ENCODE measurements at regions not wholly inside any gene's neighbourhood (a gene's known extent, or its start where the extent isn't known, plus 50 kb on each side); places are given as distances from the start of the nearest gene placed in this dataset.

GRCh38 chr2:182581196-182581935 is 134.7 kb upstream of the DNAJC10 start:
- Mint-ChIP-seq H3K27me3 (no peaks in the 10 kb centered on the region), H3K27ac (no peak overlapping the region), H3K4me1 (no peaks in the 10 kb centered on the region), H3K9me3 (no peaks in the 10 kb centered on the region), H3K4me3 (no peak overlapping the region)
- ATAC-seq (no peak), DNase-seq (no peak)

DNA sequence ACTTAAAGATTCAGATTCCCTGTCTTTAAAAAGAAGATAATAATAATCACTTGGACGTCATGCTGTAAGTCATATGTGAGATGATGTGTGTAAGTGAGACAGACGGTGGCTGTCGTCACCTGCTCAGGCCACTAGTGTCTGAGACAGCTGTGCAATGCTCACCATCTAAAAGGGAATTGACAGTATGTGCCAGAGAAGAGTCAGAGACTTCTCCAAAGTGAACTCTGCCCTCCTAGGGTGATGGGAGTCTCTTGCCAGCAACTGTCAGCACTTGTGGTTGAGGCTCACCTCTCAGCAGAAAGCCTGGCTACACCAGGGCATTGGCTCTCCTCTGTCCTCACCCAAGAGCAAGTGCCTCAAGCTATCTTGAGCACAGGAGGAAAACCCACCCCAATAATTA is 131.6 kb upstream of the DNAJC10 start:
- no peaks in the 10 kb centered on the region for H3K9me3 Mint-ChIP-seq
- no peak overlapping the region for H3K4me3 Mint-ChIP-seq
- DNase-seq (no peak), ATAC-seq (no peak)
- H3K27ac Mint-ChIP-seq = no peak overlapping the region
- H3K27me3 Mint-ChIP-seq = no peaks in the 10 kb centered on the region
- no peaks in the 10 kb centered on the region for H3K4me1 Mint-ChIP-seq

- no peaks in the 10 kb centered on the region for H3K9me3 Mint-ChIP-seq
- no peaks in the 10 kb centered on the region for H3K4me1 Mint-ChIP-seq
- ATAC-seq (no peak), DNase-seq (no peak)
- H3K27me3 Mint-ChIP-seq = no peaks in the 10 kb centered on the region
- no peak overlapping the region for H3K4me3 Mint-ChIP-seq
- H3K27ac Mint-ChIP-seq = no peak overlapping the region
These were observed 131.1 kb upstream of the DNAJC10 start for GRCh38 chr2:182585001-182585400.

GRCh38 chr2:182585430-182585829 is 130.6 kb upstream of the DNAJC10 start:
- H3K27me3 Mint-ChIP-seq = no peaks in the 10 kb centered on the region
- H3K4me1 Mint-ChIP-seq = no peaks in the 10 kb centered on the region
- DNase-seq = no peak
- H3K4me3 Mint-ChIP-seq = no peak overlapping the region
- ATAC-seq = no peak
- H3K9me3 Mint-ChIP-seq = no peaks in the 10 kb centered on the region
- no peak overlapping the region for H3K27ac Mint-ChIP-seq

DNA sequence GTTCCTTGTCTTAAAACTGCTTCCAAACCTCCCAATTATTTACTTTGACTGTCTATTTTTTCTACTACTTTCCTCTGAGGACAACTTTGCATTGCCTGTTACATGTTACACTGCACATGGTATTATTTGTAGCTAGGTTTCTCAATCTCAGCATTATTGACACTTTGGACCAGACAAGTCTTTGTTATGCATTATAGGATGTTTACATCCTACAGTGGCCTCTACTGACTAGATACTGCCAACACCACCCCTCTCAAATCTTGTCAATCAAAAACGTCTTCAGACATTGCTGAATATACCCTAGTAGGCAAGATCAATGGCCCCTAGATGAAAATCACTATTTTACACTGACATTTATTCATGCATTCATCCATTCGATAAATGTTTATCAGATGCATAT is 129.6 kb upstream of the DNAJC10 start:
- no peak for ATAC-seq

GRCh38 chr2:182587831-182588230 is 128.2 kb upstream of the DNAJC10 start:
- Mint-ChIP-seq H3K27me3 (no peaks in the 10 kb centered on the region), H3K4me3 (no peak overlapping the region), H3K4me1 (no peaks in the 10 kb centered on the region), H3K9me3 (no peaks in the 10 kb centered on the region), H3K27ac (no peak overlapping the region)
- ATAC-seq = no peak
- no peak for DNase-seq

More for the DNA sequence above, 129.6 kb upstream of the DNAJC10 start:
- no peak for DNase-seq
- H3K4me3 Mint-ChIP-seq = no peak overlapping the region
- H3K27ac Mint-ChIP-seq = no peak overlapping the region
- H3K9me3 Mint-ChIP-seq = no peaks in the 10 kb centered on the region
- H3K4me1 Mint-ChIP-seq = no peaks in the 10 kb centered on the region
- H3K27me3 Mint-ChIP-seq = no peaks in the 10 kb centered on the region

DNA sequence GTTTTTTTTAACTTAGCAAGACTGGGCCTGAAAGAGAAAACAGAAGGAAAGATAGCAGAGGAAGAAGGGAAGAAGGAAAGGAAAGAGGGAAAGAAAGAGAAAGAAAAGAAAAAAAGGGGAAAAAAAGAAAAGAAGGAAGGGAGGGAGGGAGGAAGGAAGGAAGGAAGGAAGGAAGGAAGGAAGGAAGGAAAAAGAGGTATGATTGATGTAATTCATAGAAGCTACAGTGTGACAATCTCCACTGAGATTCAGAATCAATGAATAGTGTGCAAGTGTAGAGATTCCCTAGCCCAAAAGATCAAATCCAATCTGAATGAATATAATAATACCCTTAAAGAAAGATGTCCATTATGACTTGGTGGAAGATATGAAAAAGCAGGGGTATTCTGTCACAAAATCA is 126.9 kb upstream of the DNAJC10 start:
- no peak overlapping the region for H3K4me3 Mint-ChIP-seq
- ATAC-seq (no peak), DNase-seq (no peak)
- H3K4me1 Mint-ChIP-seq = no peaks in the 10 kb centered on the region
- H3K9me3 Mint-ChIP-seq = no peaks in the 10 kb centered on the region
- H3K27ac Mint-ChIP-seq = no peak overlapping the region
- H3K27me3 Mint-ChIP-seq = no peaks in the 10 kb centered on the region

DNA sequence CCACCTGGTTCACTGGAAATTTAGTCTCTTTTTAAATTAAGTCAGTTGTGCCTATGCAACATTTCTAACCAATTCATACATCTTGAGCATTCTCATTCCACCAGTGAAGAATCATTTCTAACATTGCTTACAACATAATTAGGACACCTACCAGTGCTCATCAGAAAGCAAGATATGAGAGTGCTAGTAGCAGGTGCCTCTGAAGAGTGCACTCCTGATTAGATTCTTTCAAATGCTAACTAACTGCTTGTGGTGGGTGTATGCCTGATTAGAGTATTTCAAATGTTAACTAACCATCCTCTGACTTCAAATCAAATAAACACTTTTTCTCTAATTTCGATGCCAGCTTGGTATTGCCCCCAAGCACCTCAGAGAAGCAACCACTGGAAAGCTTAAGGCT is 124.3 kb upstream of the DNAJC10 start:
- H3K27me3 Mint-ChIP-seq = peaks cover 10% of the 10 kb centered on the region
- no peak overlapping the region for H3K27ac Mint-ChIP-seq
- H3K4me1 Mint-ChIP-seq = no peaks in the 10 kb centered on the region
- H3K9me3 Mint-ChIP-seq = no peaks in the 10 kb centered on the region
- H3K4me3 Mint-ChIP-seq = no peak overlapping the region
- DNase-seq (no peak), ATAC-seq (no peak)

DNA sequence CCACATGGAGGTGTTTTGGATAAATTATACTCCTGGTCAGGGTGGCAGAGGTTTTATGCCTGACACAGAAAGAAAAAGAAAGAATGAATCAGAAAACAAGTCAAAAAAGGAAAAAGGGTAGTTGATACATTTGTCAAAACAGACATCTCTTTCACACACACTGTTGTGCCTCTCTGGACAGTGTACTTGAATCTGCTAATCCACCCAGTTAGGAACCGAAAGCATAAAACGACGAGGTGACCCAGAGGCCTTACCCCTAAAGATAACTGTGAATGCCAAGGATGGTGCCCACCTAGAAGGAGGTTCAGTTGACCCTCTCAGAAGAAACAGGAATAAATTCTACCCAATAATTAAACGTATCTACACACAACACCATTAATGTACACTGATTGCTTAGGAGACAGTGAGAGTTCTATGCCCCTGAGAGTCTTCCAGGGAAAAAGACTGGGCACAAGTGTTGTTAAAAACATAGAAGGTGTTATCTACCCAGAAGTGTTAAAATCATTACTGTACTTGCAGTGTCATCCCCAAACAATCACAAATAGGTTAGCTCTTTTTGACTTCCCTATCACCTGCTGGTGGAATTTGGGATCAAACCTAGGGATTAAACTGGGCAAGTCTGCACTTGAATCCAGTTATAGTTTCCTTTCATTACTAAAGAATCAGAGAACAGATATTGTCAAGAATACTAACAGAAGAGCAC is 123.2 kb upstream of the DNAJC10 start:
- no peak overlapping the region for H3K27ac Mint-ChIP-seq
- H3K4me3 Mint-ChIP-seq = no peak overlapping the region
- no peaks in the 10 kb centered on the region for H3K4me1 Mint-ChIP-seq
- peaks cover 19% of the 10 kb centered on the region for H3K27me3 Mint-ChIP-seq
- DNase-seq (no peak), ATAC-seq (no peak)
- H3K9me3 Mint-ChIP-seq = no peaks in the 10 kb centered on the region

GRCh38 chr2:182593394-182593975 is 122.6 kb upstream of the DNAJC10 start:
- DNase-seq (no peak), ATAC-seq (no peak)
- Mint-ChIP-seq H3K9me3 (no peaks in the 10 kb centered on the region), H3K27me3 (peaks cover 19% of the 10 kb centered on the region), H3K4me3 (no peak overlapping the region), H3K27ac (no peak overlapping the region), H3K4me1 (no peaks in the 10 kb centered on the region)

GRCh38 chr2:182594286-182594685 is 121.8 kb upstream of the DNAJC10 start:
- Mint-ChIP-seq H3K27me3 (peaks cover 19% of the 10 kb centered on the region), H3K9me3 (no peaks in the 10 kb centered on the region), H3K4me3 (no peak overlapping the region), H3K27ac (no peak overlapping the region), H3K4me1 (no peaks in the 10 kb centered on the region)
- no peak for ATAC-seq
- DNase-seq = no peak

- Mint-ChIP-seq H3K4me1 (no peaks in the 10 kb centered on the region), H3K4me3 (no peak overlapping the region), H3K9me3 (no peaks in the 10 kb centered on the region), H3K27ac (no peak overlapping the region), H3K27me3 (peaks cover 19% of the 10 kb centered on the region)
- DNase-seq (no peak), ATAC-seq (no peak)
These were observed 120.4 kb upstream of the DNAJC10 start for GRCh38 chr2:182595650-182596049.

GRCh38 chr2:182597570-182598295 is 118.3 kb upstream of the DNAJC10 start:
- no peaks in the 10 kb centered on the region for H3K4me1 Mint-ChIP-seq
- no peak overlapping the region for H3K4me3 Mint-ChIP-seq
- peaks cover 19% of the 10 kb centered on the region for H3K27me3 Mint-ChIP-seq
- no peaks in the 10 kb centered on the region for H3K9me3 Mint-ChIP-seq
- ATAC-seq (no peak), DNase-seq (no peak)
- H3K27ac Mint-ChIP-seq = no peak overlapping the region

DNA sequence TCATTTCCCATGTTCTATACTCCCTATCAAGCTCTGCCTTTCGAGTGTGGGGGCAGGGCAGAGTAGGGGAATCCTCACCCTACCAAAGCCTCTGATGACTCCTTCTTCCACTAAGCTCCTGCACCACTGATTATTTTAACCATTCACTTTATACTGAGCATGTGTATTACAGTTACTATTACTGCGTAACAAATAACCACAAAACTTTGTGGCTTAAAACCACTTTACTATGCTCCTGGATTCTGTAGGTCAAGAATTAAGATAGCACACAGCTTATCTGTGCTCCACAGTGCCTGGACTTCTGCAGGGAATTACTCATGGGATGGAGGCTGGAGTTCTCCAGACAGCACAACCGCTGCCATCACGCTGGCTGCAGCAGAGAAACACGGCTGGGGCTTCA is 117.4 kb upstream of the DNAJC10 start:
- H3K9me3 Mint-ChIP-seq = no peaks in the 10 kb centered on the region
- DNase-seq = no peak
- no peak for ATAC-seq
- no peak overlapping the region for H3K27ac Mint-ChIP-seq
- H3K4me1 Mint-ChIP-seq = no peaks in the 10 kb centered on the region
- H3K27me3 Mint-ChIP-seq = peaks cover 19% of the 10 kb centered on the region
- H3K4me3 Mint-ChIP-seq = no peak overlapping the region

GRCh38 chr2:182605166-182605565 is 110.9 kb upstream of the DNAJC10 start:
- no peak for ATAC-seq
- H3K27ac Mint-ChIP-seq = no peak overlapping the region

More at GRCh38 chr2:182605166-182605565, 110.9 kb upstream of the DNAJC10 start:
- H3K27me3 Mint-ChIP-seq = no peaks in the 10 kb centered on the region
- H3K4me3 Mint-ChIP-seq = no peak overlapping the region
- no peaks in the 10 kb centered on the region for H3K4me1 Mint-ChIP-seq
- H3K9me3 Mint-ChIP-seq = no peaks in the 10 kb centered on the region
- no peak for DNase-seq
